ENCODE measurements at regions not wholly inside any gene's neighbourhood (a gene's known extent, or its start where the extent isn't known, plus 50 kb on each side); places are given as distances from the start of the nearest gene placed in this dataset.

DNA sequence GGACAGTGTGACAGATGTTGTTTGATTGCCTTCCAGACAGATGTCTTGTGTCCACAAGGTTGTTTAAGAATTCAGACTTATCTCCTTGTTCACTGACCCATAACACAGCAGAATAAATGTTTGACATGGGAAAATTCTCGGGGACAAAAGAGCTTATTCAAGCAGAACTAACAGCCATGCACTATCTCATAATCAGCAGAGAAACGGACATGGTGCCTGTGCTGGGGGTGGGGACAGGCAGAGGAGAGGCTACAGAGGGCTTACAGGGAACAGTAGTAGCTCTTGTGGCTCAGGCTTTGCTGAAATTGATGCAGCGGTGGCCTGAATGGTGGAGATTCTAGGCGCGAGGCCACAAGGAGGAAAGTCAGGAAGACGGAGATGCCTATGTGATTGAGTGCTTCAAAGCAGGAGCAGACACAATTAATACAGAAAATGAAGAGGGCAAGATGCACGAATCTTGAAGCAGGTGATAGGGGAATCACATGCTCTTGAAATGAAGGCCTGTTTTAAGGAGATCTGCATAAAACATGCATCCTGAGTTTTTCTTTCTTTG, 62.0 kb upstream of the CAB39 start:
- POLR2A ChIA-PET, result interaction anchor here (0.6 to 1.1 kb wide), 3 partner anchors 20 to 34 kb away, joined by 3 to 9 read pairs (median 4); no protein-coding TSS in a partner anchor
- CTCF ChIA-PET, result no interaction called here
- Histone ChIP-seq H3K36me3 (ENCODE audit: control insufficient read depth in 2 of 2, insufficient read depth in 1 of 2, low read length in 2 of 2) (no peaks in the 10 kb centered on the region), H3K4me3 (ENCODE audit: low read depth, low read length) (no peak overlapping the region), H3K9me3 (ENCODE audit: control insufficient read depth, insufficient read depth, low read depth, low read length) (no peaks in the 10 kb centered on the region), H3K27ac (ENCODE audit: extremely low read depth, low read depth, low read length) (no peak overlapping the region), H3K4me1 (ENCODE audit: control insufficient read depth, insufficient read depth, low read length) (no peaks in the 10 kb centered on the region; the same call in 1 of the 2 replicates)
- no peak for TF ChIP-seq MEIS1 (CRISPR knock-in tag; IDR thresholded peaks at IDR 0.05; ENCODE audit: borderline replicate concordance)
- peak; percentile 67 for TF ChIP-seq OSR2 (tag by site-specific recombination; IDR thresholded peaks at IDR 0.05)
- no peak for TF ChIP-seq ATF2 (tag by site-specific recombination; IDR thresholded peaks at IDR 0.05; ENCODE audit: low read depth)
- peak; percentile 77; the same call in 1 of the 2 replicates for TF ChIP-seq TCF7L2 (IDR thresholded peaks at IDR 0.05; ENCODE audit: borderline replicate concordance, low read depth, low read length)
- peak; percentile 63; the same call in 1 of the 2 replicates for TF ChIP-seq GLIS1 (tag by site-specific recombination; IDR thresholded peaks at IDR 0.05)
- TF ChIP-seq ZNF571 (tag by site-specific recombination; IDR thresholded peaks at IDR 0.05), result no peak
- no peak for TF ChIP-seq ZNF501 (tag by site-specific recombination; IDR thresholded peaks at IDR 0.05)
- no peak for TF ChIP-seq ZNF513 (tag by site-specific recombination; IDR thresholded peaks at IDR 0.05)
- no peak for TF ChIP-seq ZNF140 (tag by site-specific recombination; IDR thresholded peaks at IDR 0.05)
- no peak for TF ChIP-seq ZNF350 (tag by site-specific recombination; IDR thresholded peaks at IDR 0.05)
- TF ChIP-seq ZBTB11 (tag by site-specific recombination; conservative IDR thresholded peaks at IDR 0.05; ENCODE audit: low read depth), result no peak
- TF ChIP-seq, protein P1, sequence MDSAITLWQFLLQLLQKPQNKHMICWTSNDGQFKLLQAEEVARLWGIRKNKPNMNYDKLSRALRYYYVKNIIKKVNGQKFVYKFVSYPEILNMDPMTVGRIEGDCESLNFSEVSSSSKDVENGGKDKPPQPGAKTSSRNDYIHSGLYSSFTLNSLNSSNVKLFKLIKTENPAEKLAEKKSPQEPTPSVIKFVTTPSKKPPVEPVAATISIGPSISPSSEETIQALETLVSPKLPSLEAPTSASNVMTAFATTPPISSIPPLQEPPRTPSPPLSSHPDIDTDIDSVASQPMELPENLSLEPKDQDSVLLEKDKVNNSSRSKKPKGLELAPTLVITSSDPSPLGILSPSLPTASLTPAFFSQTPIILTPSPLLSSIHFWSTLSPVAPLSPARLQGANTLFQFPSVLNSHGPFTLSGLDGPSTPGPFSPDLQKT (IDR thresholded peaks at IDR 0.05; ENCODE audit: borderline replicate concordance, low read depth, low read length), result no peak
- peak; percentile 98 for TF ChIP-seq TRIM28 (IDR thresholded peaks at IDR 0.05; ENCODE audit: borderline replicate concordance, low read length)
- TF ChIP-seq ZXDB (tag by site-specific recombination; IDR thresholded peaks at IDR 0.05), result peak; percentile 29; the same call in 1 of the 2 replicates
- TF ChIP-seq ZNF626 (tag by site-specific recombination; IDR thresholded peaks at IDR 0.05), result no peak
- TF ChIP-seq ZNF830 (tag by site-specific recombination; IDR thresholded peaks at IDR 0.05; ENCODE audit: low read depth), result no peak
- TF ChIP-seq ZNF843 (tag by site-specific recombination; IDR thresholded peaks at IDR 0.05), result 0 out of 2 replicates have a peak, but pooled peaks have one; percentile 43
- TF ChIP-seq ZNF221 (tag by site-specific recombination; IDR thresholded peaks at IDR 0.05; ENCODE audit: borderline replicate concordance), result no peak
- TF ChIP-seq, protein P2, sequence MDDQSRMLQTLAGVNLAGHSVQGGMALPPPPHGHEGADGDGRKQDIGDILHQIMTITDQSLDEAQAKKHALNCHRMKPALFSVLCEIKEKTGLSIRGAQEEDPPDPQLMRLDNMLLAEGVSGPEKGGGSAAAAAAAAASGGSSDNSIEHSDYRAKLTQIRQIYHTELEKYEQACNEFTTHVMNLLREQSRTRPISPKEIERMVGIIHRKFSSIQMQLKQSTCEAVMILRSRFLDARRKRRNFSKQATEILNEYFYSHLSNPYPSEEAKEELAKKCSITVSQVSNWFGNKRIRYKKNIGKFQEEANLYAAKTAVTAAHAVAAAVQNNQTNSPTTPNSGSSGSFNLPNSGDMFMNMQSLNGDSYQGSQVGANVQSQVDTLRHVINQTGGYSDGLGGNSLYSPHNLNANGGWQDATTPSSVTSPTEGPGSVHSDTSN (CRISPR knock-in tag; IDR thresholded peaks at IDR 0.05), result no peak
- TF ChIP-seq, protein P3, sequence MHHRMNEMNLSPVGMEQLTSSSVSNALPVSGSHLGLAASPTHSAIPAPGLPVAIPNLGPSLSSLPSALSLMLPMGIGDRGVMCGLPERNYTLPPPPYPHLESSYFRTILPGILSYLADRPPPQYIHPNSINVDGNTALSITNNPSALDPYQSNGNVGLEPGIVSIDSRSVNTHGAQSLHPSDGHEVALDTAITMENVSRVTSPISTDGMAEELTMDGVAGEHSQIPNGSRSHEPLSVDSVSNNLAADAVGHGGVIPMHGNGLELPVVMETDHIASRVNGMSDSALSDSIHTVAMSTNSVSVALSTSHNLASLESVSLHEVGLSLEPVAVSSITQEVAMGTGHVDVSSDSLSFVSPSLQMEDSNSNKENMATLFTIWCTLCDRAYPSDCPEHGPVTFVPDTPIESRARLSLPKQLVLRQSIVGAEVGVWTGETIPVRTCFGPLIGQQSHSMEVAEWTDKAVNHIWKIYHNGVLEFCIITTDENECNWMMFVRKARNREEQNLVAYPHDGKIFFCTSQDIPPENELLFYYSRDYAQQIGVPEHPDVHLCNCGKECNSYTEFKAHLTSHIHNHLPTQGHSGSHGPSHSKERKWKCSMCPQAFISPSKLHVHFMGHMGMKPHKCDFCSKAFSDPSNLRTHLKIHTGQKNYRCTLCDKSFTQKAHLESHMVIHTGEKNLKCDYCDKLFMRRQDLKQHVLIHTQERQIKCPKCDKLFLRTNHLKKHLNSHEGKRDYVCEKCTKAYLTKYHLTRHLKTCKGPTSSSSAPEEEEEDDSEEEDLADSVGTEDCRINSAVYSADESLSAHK (tag by site-specific recombination; IDR thresholded peaks at IDR 0.05), result peak; percentile 50; the same call in 1 of the 2 replicates
- TF ChIP-seq ZBTB17 (tag by site-specific recombination; IDR thresholded peaks at IDR 0.05), result peak; percentile 14; the same call in 1 of the 2 replicates
- TF ChIP-seq KLF10 (tag by site-specific recombination; IDR thresholded peaks at IDR 0.05), result no peak
- no peak for TF ChIP-seq BCL11A (tag by site-specific recombination; IDR thresholded peaks at IDR 0.05; ENCODE audit: low read depth)

All from HEK293 (cell line).